GM19468 (cell line): ENCODE measurements at regions not wholly inside any gene's neighbourhood (a gene's known extent, or its start where the extent isn't known, plus 50 kb on each side); places are given as distances from the start of the nearest gene placed in this dataset.

ENCODE experiments used
- ATAC-seq: cut with Tn5 transposase; IDR thresholded peaks from one replicate; pipeline ENCODE4 v1.9.1; 2021; ENCODE audit warnings: mild to moderate bottlenecking, moderate library complexity, moderate number of reproducible peaks; ENCODE audit not compliant: unreplicated experiment; ENCODE audit errors: extremely low read depth

DNA sequence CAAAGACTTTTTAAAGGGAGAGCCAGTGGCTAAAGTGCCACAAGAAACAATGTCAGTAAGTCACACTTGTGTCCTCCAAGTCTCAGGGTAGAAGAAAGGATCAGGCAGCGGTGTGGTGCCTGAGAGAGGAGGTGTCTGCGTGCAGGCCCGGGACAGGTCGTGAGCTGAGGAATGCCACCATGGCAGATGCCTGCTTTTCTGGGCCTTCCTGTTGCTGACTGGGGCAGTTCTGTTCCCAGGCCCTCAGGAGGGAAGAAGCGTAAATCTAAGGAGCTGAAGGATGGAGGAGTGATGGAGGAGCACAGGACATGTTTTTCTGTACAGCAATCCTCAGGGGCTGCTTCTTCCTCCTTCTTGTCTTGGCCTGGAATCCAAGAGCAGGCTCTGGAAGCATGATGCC is 165.8 kb downstream of the ZBTB18 start:
- no peak for ATAC-seq

DNA sequence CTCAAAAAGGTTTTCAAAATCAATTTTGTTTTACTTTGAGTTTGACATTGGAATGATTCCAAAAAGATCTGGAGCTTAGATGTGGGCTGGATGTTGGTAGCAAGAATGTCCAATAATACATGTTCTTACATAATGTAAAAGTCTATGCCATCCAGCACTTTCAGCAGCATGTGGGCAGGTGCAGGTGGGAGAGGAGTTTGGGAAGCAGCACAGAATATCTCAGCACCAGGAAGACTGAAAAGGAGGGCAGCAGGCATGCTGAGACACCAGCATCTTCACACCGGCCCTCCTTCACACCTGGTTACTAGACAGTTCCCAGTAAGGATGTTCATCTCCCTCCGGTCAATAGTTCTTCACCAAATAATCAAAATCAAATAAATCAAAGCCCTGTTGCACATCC is 166.6 kb downstream of the ZBTB18 start:
- no peak for ATAC-seq

DNA sequence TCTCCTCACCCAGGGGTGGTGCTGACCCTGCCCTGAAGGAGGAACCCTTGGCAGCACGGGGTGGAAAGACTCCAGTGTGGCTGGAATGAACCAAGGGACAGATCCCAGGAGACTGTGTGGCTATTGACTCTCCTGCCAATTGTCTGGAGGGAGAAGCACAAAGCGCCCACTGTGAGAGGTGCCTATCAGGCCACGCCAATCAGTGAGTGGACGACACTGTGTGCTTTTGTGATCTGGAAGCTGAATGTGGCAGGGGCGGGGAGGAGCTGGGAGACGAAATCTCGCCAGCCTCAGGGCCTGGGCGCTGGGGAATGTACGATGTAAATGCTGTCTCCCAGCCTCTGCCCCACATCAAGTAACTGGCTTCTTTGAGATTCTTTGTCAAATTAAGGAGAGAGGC is 167.1 kb downstream of the ZBTB18 start:
- no peak for ATAC-seq

DNA sequence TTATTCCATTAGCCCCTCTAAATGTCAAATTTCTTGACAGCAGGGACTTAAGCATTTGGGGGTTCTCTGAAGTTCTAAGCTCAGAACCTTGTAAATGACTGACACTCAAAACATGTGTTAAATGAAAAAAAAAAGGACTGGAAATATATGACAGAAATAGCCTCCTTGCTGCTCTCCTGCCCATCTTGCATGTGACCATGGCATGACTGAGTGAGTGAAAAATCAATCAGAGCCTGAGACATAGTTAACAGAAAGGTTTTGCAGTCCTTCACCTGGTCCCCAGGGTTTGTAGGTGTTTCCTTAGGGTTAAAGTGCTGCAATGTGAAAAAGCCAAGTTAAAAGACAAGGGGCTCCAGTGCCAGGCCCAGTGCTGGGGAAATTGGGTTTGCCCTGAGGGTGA is 168.1 kb downstream of the ZBTB18 start:
- ATAC-seq: no peak

DNA sequence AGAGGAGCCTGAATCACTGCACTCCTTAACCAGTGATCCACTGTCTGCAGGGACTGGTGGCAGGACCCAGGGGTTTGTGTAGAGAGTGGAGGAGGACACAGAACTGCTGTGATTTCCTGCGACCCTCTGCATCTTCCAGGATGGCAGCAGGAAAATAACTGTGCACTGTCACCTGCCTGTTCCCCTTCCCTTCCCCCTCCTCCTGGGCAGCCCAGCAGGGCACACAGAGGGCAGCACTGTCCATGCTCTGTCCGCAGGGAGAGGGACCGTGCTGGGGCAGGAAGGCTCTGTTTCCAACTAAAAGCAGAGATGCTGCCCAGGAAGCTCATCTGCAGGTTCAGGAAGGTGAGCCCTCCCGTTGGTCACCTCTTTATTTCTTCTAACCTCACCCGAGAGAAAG is 168.7 kb downstream of the ZBTB18 start:
- ATAC-seq: no peak

DNA sequence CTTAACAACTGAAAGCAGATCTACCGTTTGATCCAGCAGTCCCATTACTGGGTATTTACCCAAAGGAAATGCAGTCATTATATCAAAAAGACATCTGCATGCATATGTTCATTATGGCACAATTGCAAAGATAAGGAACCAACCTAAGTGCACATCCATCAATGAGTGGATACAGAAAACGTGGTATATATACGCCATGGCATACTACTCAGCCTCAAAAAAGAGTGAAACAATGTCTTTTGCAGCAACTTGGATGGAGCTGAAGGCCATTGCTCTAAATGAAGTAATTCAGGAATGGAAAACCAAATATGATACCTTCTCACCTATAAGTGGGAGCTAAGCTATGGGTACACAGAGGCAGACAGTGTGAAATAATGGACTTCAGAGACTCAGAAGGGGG is 169.3 kb downstream of the ZBTB18 start:
- no peak for ATAC-seq

DNA sequence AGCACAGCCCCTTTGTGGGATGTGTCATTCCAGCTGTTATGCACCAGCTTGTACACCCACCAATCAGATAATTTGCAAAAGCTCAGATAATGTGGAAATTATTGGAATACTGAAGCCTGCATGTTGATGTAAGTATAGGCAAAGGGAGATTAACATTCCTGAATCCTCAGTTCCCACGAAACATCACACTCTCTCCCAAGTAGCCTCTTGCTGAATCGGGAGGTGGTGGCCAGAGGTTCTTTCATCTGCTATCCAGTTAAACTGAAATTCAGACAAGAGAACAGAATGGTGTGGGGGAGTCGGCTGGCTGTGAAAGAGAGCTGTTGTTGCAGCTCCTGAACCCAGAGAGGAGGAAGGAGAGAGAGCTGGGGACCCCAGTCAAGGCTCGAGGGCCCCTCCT is 170.9 kb downstream of the ZBTB18 start:
- ATAC-seq: no peak

DNA sequence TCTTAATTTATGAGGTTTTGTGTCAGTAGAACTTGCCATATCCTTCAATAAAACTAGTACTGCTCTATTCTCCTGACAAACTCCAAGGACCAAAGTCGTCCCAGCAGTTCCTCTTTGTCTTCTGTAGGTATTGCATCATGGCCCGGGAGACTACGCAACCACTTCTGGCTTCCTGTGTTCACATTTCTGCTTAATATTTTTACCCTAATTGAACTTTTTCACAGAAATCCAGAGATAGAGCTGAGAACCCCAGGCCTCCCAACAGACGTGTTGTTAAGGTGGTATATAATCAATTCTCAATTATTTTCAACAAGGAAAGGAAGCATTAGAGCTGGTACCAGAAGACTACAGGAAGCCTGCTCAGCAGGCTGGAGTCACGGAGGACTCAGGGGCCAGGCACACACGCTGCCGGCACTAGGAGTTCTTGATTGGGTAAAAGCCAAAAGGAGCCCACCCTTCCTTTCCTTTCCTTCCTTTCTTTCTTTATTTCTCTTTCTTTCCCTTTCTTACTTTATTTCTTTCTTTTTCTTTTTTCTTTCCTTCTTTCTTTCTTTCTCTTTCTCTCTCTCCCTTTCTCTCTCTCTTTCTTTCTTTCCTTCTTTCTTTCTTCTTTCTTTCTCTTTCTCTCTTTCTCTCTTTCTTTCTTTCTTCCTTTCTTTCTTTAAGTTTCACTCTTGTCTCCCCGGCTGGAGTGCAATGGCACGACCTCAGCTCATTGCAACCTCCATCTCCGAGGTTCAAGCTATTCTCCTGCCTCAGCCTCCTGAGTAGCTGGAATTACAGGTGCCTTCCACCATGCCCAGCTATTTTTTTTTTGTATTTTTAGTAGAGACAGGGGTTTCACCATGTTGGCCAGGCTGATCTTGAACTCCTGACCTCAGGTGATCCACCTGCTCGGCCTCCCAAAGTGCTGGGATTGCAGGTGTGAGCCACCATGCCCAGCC is 173.7 kb downstream of the ZBTB18 start:
- ATAC-seq: no peak

DNA sequence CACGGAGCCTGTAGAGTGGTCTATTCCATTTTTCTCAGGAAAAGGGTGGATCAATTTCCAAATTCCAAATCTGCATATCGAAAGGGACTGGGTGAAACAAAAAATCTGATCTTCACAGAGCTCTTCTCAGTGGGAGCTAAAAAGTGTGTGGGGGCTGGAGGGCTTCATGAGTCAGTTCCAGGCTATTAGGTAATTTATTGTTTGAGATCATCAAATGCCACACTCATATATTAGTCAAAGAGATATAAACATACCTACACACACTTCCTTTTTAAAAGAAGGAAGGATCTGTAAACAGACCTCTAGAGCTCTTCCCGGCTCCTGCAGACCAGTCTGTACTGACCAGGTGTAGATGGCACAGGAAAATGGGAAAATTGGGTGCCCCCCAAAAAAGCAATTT is 175.4 kb downstream of the ZBTB18 start:
- no peak for ATAC-seq

DNA sequence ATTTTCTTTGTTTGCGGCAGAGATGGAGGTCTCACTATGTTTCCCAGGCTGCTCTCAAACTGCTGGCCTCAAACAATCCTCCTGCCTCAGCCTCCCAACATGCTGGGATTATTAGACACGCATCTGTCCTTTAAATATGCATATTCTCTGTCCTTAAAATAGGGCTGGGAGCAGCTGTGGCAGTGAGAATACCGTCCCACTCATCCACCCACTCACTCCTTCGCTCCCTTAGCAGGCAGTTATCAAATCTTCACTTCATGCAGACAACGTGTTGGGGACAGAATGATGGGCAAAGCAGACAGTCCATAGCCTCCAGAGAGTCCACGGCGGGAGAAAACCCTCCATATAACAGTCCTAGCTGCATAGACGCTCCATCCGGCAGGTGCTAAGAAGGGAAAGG is 179.4 kb downstream of the ZBTB18 start:
- no peak for ATAC-seq

DNA sequence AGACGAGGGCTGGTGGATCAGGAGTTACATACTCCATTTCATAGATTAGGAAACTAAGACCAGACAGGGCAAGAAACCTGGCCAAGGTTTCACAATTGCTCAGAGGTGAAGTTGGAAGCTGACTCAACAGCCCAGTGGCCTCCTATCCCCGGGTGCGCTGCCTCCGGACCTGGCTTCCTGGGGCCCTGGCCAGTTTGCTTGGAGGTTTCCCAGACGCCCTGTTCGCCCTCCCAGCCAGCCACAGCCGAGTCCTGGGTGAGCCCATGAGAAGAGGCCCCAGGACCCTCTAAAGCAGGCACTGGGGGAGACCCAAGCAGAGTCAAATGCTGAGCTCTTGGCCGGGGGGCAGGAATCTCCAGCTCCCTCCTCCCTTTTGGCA is 180.1 kb downstream of the ZBTB18 start:
- no peak for ATAC-seq

DNA sequence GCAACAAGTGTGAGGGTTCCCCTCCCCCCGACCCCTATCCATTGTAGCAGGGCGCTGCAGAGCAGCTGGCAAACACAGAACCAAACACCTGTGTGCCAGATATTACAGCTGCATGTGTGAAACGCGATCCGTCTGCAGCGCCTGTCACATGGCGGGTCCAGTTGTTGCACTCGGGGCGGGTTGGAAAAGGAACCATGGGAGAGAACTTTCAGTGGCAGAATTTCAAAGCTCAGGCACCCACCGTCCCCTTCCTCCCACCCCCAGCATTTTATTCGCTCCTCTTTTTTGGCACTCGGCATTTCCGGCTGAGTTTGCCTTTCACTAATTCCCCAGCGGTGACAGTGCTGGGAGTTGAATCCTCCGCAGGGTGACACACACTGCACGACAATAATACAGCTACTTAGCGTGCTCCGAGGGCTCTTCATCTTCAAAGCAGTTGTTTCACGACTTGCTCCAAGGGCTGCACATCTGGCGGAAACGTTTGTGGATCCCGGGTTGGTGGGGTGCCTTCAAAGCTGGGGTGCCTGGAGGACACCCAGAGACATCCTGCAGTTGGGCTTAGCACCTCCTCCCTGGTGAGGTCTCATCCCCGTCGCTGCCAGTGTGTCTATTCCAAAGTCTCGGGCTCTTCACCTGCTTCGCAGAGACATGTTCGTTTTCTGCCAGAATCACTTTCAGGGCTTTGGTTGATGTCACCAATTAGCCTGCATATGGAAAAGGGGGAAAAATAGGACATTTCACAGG is 180.7 kb downstream of the ZBTB18 start:
- no peak for ATAC-seq

DNA sequence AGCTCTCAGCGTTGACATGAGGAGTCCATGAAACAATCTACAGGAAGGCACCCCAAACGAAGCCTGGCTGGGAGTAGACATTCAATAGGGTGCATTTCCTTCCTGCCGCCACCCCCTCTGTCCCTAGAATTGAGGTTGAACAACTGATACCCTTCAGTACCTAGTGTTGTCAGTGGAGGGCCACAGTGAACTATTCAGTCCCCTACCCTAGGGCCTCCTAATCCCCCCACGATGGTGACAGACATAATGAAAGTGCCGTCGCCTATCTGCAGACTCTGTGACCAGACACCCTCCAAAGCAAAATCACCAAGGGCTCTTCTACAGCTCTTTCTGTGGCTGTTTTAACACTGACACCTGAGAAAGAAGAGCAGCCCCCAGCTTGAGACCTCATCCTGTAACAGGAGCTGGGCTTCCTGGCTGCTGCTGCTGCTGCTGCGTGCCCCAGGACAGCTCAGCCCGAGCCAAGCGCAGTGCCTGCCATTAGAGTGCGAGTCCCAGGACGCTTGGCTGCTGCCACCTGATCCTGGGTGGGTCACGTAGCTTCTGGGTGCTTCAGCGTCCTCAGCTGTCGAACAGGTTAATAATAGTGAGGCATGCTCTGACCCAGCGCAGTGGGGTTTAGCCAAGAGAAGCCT is 183.0 kb downstream of the ZBTB18 start:
- no peak for ATAC-seq

DNA sequence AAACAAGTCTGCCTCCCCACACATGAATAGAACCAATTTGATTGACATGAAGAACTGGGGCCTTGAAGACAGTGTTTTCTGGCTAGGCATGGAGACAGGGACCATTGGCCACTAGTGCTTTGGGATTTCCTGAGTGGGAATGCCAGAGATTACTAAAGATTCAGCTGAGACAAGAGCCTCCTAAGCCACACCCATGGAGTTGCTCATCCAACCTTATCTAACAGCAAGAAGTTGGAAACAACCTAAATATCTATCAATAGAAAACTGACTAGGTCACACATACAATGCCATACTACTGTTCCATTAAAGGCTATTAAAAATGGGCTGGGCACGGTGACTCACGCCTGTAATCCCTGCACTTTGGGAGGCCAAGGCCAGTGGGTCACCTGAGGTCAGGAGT is 184.1 kb downstream of the ZBTB18 start:
- no peak for ATAC-seq

DNA sequence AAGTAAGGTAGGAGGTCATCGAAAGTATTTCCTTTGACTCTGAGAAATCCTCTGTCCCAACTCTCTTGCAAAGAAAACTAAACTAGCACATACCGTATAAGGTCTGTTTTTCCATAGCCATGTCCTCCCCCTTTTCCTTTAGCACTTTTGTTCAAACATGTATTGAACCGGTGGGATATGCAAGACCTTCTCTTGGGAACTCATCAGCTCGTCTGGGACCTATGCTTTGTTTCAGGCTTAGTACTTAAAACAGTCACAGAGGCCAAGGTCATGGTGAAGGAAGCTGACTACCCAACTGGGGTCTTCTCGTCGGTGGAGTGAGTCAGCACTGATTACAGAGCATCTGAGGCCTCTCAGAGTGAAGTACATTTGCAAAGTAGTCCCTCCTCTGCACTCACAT is 185.0 kb downstream of the ZBTB18 start:
- ATAC-seq: no peak

DNA sequence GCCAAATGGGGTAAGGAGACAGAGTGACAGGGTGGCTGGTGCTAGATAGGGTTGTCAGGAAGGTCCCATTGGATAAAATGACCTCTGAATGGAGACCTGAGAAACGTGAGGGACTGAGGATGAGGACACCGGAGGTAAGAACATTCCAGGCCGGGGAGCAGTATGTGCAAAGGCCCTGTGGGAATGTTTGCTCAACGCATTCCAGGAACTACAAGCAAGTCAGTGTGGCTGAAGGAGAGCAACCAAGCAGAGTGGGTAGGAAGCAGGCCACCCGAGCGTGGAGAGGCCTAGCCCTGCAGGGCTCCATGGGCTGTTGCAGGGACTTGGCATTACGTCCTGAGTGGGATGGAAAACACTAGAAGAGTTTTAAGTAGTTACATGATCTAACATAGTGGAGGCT is 185.6 kb downstream of the ZBTB18 start:
- ATAC-seq: no peak

DNA sequence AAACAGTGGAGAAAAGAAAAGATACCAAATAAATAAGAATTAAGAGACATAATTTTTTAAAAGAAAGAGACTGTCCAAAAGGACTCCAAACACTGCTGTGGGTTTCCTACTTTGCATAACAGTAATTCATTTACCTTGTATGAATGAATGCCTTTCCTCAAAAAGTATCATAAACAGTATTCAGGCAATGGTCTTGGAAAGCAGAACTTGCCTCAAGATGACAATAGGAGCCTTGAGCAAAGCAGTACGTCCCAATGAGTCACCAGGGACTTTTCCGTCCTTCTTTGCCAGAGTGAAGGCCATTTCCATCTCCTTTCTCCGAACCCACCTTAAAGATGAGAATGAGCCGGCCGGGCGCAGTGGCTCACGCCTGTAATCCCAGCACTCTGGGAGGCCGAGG is 186.4 kb downstream of the ZBTB18 start:
- ATAC-seq: peak; percentile 37

DNA sequence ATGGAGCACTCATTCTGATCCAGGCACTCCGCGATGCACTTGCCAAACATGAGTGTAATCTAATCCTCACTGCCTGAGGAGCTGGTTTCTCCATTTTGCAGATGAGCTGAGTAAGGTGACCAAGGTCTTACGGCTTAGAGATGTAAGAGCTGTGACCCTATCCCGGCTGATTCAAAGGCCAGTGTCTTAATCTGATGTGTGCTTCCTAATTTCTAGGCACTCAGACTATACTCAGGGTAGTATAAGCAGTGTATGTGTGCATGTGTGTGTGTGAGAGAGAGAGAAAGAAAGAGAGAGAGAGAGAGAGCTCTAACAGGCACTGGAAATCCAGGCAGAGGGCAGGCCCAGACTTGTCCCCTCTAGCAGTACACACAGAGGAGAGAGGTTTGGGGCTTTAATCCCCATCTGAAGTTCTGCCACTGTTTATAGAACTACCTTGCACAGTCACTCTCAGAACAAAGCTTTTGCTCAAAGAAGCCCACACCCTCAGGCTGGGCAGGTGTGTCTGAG is 188.2 kb downstream of the ZBTB18 start:
- no peak for ATAC-seq

DNA sequence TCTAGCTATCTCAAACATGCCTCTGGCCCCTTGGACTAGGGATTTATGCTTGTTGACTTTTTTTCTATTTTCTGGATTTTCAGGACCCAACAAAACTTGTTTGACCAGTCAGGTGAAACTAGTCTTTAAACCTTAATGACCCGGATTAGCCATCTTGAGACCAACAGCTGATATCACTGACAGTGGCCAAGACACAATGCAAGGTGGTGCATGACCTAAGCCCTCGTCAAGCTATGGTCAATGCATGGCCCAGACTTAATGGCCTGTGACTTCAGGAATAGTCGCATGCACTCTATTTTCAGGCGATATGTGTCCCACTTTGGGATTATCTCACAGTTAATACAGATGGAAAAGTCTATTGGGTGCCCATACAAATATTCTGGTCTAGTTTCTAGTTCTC is 190.4 kb downstream of the ZBTB18 start:
- ATAC-seq: no peak

DNA sequence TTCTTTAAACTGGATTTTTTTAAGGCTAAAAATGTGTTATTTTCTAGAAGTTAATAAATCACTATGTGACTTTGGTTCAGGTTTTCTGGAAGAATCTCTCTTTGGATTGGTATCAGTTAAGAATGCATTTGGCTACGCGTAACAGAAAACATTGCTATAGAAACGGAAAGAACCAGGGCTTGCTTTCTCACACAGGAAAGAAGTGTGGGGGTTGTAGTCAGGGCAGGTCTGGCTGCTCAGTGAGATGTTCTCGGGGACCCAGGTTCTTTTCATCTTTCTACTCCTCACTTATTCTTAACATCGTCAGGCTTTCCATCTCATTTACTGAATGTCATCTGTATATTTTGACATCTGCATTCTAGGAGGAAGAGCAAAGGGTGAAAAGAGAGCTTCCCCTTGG is 191.4 kb downstream of the ZBTB18 start:
- no peak for ATAC-seq

DNA sequence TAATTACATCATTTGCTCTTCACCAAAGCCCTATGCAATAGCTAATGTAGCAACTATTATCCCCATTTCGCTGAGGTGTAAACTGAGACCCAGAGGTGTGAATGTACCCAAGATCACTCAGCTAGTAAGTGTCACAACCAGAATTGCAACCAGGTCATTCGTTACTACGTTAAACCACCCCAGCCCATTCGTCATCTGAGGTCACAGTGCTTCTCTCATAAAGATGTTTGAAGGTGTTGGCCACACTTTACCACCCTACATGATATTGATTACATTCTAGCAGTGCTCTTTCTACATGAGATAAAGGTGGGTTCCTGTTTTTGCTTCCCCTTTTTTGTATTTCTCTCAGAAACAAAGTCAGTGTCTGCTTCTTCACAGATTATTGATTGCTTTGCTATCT is 195.3 kb downstream of the ZBTB18 start:
- ATAC-seq: no peak
